ENCODE measurements at regions not wholly inside any gene's neighbourhood (a gene's known extent, or its start where the extent isn't known, plus 50 kb on each side); places are given as distances from the start of the nearest gene placed in this dataset.
A peak's percentile ranks its signal among the peaks of the same experiment; 100 is the strongest.

GRCh38 chr11:15704556-15704955 is 589.8 kb downstream of the INSC start:
- H3K4me3 ChIP-seq = no peak overlapping the region
- no peaks in the 10 kb centered on the region for H3K27me3 ChIP-seq
- no peak overlapping the region for H3K27ac ChIP-seq
- no peaks in the 10 kb centered on the region for H3K9me3 ChIP-seq
- no peaks in the 10 kb centered on the region for H3K36me3 ChIP-seq (ENCODE audit: low read depth, missing control alignments)
- H3K4me1 ChIP-seq = no peaks in the 10 kb centered on the region
- no peak for DNase-seq
- no peak for TF ChIP-seq CTCF (IDR thresholded peaks at IDR 0.05)
- TF ChIP-seq POLR2A (IDR thresholded peaks at IDR 0.05) = no peak
- intact Hi-C loops (cut with DNase I; ENCODE audit: low total_unique reads) = no loop called here

GRCh38 chr11:15705891-15706290 is 591.2 kb downstream of the INSC start:
- Histone ChIP-seq H3K9me3 (no peaks in the 10 kb centered on the region), H3K27ac (no peak overlapping the region), H3K4me1 (no peaks in the 10 kb centered on the region), H3K27me3 (no peaks in the 10 kb centered on the region), H3K4me3 (no peak overlapping the region), H3K36me3 (ENCODE audit: low read depth, missing control alignments) (no peaks in the 10 kb centered on the region)
- WGBS, 2 donors = 95 to 96% methylated on average over 5 of the region's 5 CpGs
- intact Hi-C loops (cut with DNase I; ENCODE audit: low total_unique reads) = no loop called here
- TF ChIP-seq POLR2A (IDR thresholded peaks at IDR 0.05) (no peak), CTCF (IDR thresholded peaks at IDR 0.05) (no peak)
- no peak for DNase-seq

- no peak for TF ChIP-seq CTCF (IDR thresholded peaks at IDR 0.05)
- no peak for TF ChIP-seq POLR2A (IDR thresholded peaks at IDR 0.05)
- H3K27me3 ChIP-seq = no peaks in the 10 kb centered on the region
- intact Hi-C loops (cut with DNase I; ENCODE audit: low total_unique reads) = no loop called here
- H3K4me1 ChIP-seq = no peaks in the 10 kb centered on the region
- H3K9me3 ChIP-seq = no peaks in the 10 kb centered on the region
- DNase-seq = no peak
- 88 to 89% methylated on average over 1 of the region's 1 CpG for WGBS, 2 donors
- H3K27ac ChIP-seq = no peak overlapping the region
- H3K4me3 ChIP-seq = no peak overlapping the region
- no peaks in the 10 kb centered on the region for H3K36me3 ChIP-seq (ENCODE audit: low read depth, missing control alignments)
Measured at GRCh38 chr11:15707194-15707593, 592.5 kb downstream of the INSC start.

- H3K4me1 ChIP-seq = no peaks in the 10 kb centered on the region
- H3K4me3 ChIP-seq = no peak overlapping the region
- no peaks in the 10 kb centered on the region for H3K9me3 ChIP-seq
- DNase-seq = peak; percentile 40
- no peaks in the 10 kb centered on the region for H3K27me3 ChIP-seq
- intact Hi-C loops (cut with DNase I; ENCODE audit: low total_unique reads) = no loop called here
- no peak for TF ChIP-seq CTCF (IDR thresholded peaks at IDR 0.05)
- no peak for TF ChIP-seq POLR2A (IDR thresholded peaks at IDR 0.05)
- H3K27ac ChIP-seq = no peak overlapping the region
- WGBS, 2 donors = 44 to 47% methylated on average over 2 of the region's 2 CpGs
- no peaks in the 10 kb centered on the region for H3K36me3 ChIP-seq (ENCODE audit: low read depth, missing control alignments)
Measured at GRCh38 chr11:15707971-15708370, 593.2 kb downstream of the INSC start.

GRCh38 chr11:15710580-15711275 is 596.0 kb downstream of the INSC start:
- no peak overlapping the region for H3K27ac ChIP-seq
- 60 to 63% methylated on average over 3 of the region's 3 CpGs for WGBS, 2 donors
- no peak for TF ChIP-seq CTCF (IDR thresholded peaks at IDR 0.05)
- TF ChIP-seq POLR2A (IDR thresholded peaks at IDR 0.05) = no peak
- intact Hi-C loops (cut with DNase I; ENCODE audit: low total_unique reads) = no loop called here
- H3K27me3 ChIP-seq = no peaks in the 10 kb centered on the region
- DNase-seq = no peak
- no peak overlapping the region for H3K4me3 ChIP-seq
- no peaks in the 10 kb centered on the region for H3K36me3 ChIP-seq (ENCODE audit: low read depth, missing control alignments)
- H3K9me3 ChIP-seq = no peaks in the 10 kb centered on the region
- no peaks in the 10 kb centered on the region for H3K4me1 ChIP-seq
